ENCODE measurements at regions not wholly inside any gene's neighbourhood (a gene's known extent, or its start where the extent isn't known, plus 50 kb on each side); places are given as distances from the start of the nearest gene placed in this dataset.

DNA sequence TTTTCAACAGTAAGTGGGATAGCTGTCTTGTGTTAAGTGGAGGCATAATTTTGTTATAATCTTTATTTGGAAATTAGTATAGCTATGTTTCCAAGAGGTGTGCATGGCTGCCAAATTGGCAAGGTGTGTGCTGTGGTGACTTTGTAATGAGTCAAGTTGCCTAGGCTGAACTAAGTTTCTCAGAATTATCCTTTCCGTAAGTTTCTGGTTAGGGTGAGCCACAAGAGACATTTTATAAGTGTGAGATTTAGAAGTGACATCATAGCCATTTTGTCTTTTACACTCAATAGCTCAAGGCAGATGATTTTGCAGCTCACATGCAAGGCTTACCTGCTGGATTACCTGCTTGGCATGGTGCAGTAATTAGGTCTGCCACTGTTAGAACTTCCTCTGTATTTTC is 90.3 kb downstream of the C11orf87 start:
- no peak for TF ChIP-seq CTCF (IDR thresholded peaks at IDR 0.05)
- TF ChIP-seq RXRA (IDR thresholded peaks at IDR 0.05; ENCODE audit: borderline replicate concordance, low read depth): no peak
- no peak for TF ChIP-seq EZH2phosphoT487 (IDR thresholded peaks at IDR 0.05; ENCODE audit: borderline replicate concordance, low read depth)
- TF ChIP-seq RAD21 (IDR thresholded peaks at IDR 0.05; ENCODE audit: low read length): no peak
- TF ChIP-seq GABPA (IDR thresholded peaks at IDR 0.05; ENCODE audit: low read depth): no peak

Data from SK-N-SH (cell line).